Neutrophil (primary cell): ENCODE measurements at regions not wholly inside any gene's neighbourhood (a gene's known extent, or its start where the extent isn't known, plus 50 kb on each side); places are given as distances from the start of the nearest gene placed in this dataset.
"Not testable (repeated sequence)": the region's sequence is repeated elsewhere in the genome, so short reads cannot be mapped to it uniquely, and the experiment has no call there.

Source experiments
- H3K27ac ChIP-seq: fragments of 200-600 bp; sonication (generic); 2 replicates; pipeline ENCODE4 v1.5.1; 2016; ENCODE audit warnings: mild to moderate bottlenecking, moderate library complexity
- H3K27me3 ChIP-seq: fragments of 200-600 bp; sonication (generic); 2 replicates; pipeline ENCODE4 v1.6.0; 2016; ENCODE audit warnings: mild to moderate bottlenecking
- H3K36me3 ChIP-seq: fragments of 200-600 bp; sonication (generic); 2 replicates; pipeline ENCODE4 v1.5.1; 2017
- H3K4me1 ChIP-seq, 2 experiments: fragments of 200-600 bp in 1 of 2; sonication (generic) in 1 of 2; 1 replicate in 1 of 2; 2 replicates in 1 of 2; pipeline versions ENCODE4 v1.5.1 to v1.6.1; 2013 to 2016; ENCODE audit warnings: low read depth in 1 of 2, low read length in 1 of 2, mild to moderate bottlenecking in 1 of 2, moderate library complexity in 1 of 2; ENCODE audit not compliant: control insufficient read depth in 1 of 2, insufficient read depth in 1 of 2
- H3K4me3 ChIP-seq, 2 experiments: fragments of 200-600 bp in 1 of 2; sonication (generic) in 1 of 2; 1 replicate in 1 of 2; 2 replicates in 1 of 2; pipeline ENCODE4 v1.5.1; 2013 to 2016; ENCODE audit warnings: low read depth in 1 of 2, low read length in 1 of 2, mild to moderate bottlenecking in 1 of 2, moderate library complexity in 1 of 2
- H3K9me3 ChIP-seq: fragments of 200-600 bp; sonication (generic); 2 replicates; pipeline ENCODE4 v1.5.1; 2016
- CTCF ChIP-seq: fragments of 200-600 bp; sonication (generic); IDR thresholded peaks from 2 replicates; pipeline ENCODE4 v1.5.1; 2016; ENCODE audit warnings: antibody characterized with exemption

DNA sequence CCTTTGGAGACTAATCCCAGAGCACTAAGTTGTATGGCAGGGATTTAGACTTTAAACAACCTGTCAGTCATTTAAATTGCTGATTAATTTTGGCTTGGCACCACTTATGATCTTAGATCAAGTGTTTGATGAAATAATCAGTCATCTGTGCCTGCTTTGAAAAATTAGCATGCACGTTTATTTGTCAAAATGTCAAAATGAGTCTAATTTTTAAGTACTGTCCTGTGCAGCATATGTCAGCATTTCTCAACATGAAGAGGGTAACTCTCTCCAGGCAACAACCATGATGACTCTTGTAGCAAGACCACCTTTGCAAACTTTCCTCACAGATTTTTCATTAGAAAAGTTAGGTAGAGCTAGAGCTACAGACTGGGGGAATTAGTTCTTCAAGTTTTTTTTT is 155.7 kb upstream of the GJE1 start:
- no peak for TF ChIP-seq CTCF
- H3K27ac ChIP-seq: no peak overlapping the region
- no peaks in the 10 kb centered on the region for H3K9me3 ChIP-seq
- no peaks in the 10 kb centered on the region for H3K36me3 ChIP-seq
- no peak overlapping the region for H3K4me3 ChIP-seq
- no peaks in the 10 kb centered on the region for H3K4me1 ChIP-seq
- no peaks in the 10 kb centered on the region for H3K27me3 ChIP-seq

DNA sequence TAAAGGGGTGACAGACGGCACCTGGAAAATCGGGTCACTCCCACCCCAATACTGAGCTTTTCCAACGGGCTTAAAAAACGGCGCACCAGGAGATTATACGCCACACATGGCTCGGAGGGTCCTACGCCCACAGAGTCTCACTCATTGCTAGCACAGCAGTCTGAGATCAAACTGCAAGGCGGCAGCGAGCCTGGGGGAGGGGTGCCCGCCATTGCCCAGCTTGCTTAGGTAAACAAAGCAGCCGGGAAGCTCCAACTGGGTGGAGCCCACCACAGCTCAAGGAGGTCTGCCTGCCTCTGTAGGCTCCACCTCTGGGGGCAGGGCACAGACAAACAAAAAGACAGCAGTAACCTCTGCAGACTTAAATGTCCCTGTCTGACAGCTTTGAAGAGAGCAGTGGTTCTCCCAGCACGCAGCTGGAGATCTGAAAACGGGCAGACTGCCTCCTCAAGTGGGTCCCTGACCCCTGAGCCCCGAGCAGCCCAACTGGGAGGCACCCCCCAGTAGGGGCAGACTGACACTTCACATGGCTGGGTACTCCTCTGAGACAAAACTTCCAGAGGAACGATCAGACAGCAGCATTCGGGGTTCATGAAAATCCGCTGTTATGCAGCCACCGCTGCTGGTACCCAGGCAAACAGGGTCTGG is 162.8 kb upstream of the GJE1 start:
- H3K36me3 ChIP-seq, H3K4me3 ChIP-seq, H3K27me3 ChIP-seq, H3K4me1 ChIP-seq, H3K27ac ChIP-seq, H3K9me3 ChIP-seq: not testable (repeated sequence)

GRCh38 chr6:141969201-141969600 is 163.5 kb upstream of the GJE1 start:
- Histone ChIP-seq H3K36me3 (no peaks in the 10 kb centered on the region), H3K4me3 (no peak overlapping the region), H3K4me1 (no peaks in the 10 kb centered on the region), H3K27ac (no peak overlapping the region), H3K27me3 (no peaks in the 10 kb centered on the region), H3K9me3 (peaks cover 4% of the 10 kb centered on the region)
- TF ChIP-seq CTCF: no peak

DNA sequence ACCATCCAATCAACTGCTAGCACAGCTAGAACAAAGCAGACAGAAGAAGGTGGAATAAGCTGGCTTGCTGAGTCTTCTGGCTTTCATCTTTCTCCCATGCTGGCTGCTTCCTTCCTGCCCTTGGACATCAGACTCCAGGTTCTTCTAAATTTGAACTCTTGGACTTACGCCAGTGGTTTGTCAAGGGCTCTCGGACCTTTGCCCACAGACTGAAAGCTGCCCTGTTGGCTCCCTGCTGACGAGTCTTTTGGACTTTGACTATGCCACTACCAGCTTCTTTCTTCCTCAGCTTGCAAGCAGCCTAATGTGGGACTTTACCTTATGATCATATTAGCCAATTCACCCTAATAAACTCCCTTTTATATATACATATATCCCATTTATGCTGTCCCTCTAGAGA is 164.1 kb upstream of the GJE1 start:
- Histone ChIP-seq H3K4me1 (no peaks in the 10 kb centered on the region), H3K4me3 (no peak overlapping the region), H3K36me3 (no peaks in the 10 kb centered on the region), H3K9me3 (peaks cover 4% of the 10 kb centered on the region), H3K27me3 (no peaks in the 10 kb centered on the region), H3K27ac (no peak overlapping the region)
- no peak for TF ChIP-seq CTCF

GRCh38 chr6:141965016-141965545 is 167.6 kb upstream of the GJE1 start:
- no peak for TF ChIP-seq CTCF
- H3K4me3 ChIP-seq: no peak overlapping the region
- peaks cover 4% of the 10 kb centered on the region for H3K9me3 ChIP-seq
- no peaks in the 10 kb centered on the region for H3K4me1 ChIP-seq
- no peak overlapping the region for H3K27ac ChIP-seq
- no peaks in the 10 kb centered on the region for H3K36me3 ChIP-seq
- H3K27me3 ChIP-seq: no peaks in the 10 kb centered on the region

DNA sequence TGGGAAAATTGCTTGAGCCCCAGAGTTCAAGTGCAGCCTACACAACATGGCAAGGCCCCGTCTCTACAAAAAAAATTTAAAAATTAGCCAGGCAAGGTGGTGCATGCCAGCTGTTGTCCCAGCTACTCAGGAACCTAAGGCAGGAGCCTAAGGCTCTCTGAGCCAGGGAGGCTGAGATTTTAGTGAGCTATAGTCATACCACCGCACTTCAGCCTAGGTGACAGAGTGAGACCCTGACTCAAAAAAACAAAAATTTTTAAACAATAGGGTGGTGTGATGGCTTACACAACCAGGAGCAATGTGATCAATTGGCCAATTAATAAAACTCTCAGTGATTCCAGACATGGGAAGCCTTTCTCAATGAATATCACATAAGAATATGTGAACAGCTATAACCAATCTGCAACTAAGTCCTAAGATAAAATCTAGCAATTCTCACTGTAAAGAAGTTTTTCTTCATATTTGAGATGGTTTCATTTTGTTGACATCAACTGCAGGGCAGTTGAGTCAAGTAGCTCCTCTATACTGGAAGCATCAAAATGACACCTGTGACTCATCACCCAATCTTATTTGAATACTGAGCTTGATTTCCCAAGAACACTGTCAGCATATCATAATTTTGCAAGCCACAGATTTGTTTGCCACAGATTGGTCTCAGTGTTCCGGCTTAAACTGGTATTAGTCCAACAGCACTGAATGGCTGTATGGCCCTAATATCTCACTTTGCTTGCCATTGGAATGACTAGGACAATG is 169.0 kb upstream of the GJE1 start:
- TF ChIP-seq CTCF: no peak
- no peak overlapping the region for H3K27ac ChIP-seq
- no peaks in the 10 kb centered on the region for H3K27me3 ChIP-seq
- peaks cover 4% of the 10 kb centered on the region for H3K9me3 ChIP-seq
- no peaks in the 10 kb centered on the region for H3K36me3 ChIP-seq
- no peak overlapping the region for H3K4me3 ChIP-seq
- H3K4me1 ChIP-seq: no peaks in the 10 kb centered on the region
